ENCODE measurements at regions not wholly inside any gene's neighbourhood (a gene's known extent, or its start where the extent isn't known, plus 50 kb on each side); places are given as distances from the start of the nearest gene placed in this dataset.

- no peak for TF ChIP-seq POLR2AphosphoS5 (IDR thresholded peaks at IDR 0.05; ENCODE audit: low read depth, low read length)
- no peak for TF ChIP-seq POLR2A (IDR thresholded peaks at IDR 0.05; ENCODE audit: low read depth, low read length)
- TF ChIP-seq TAF1 (IDR thresholded peaks at IDR 0.05; ENCODE audit: borderline replicate concordance, low read depth, low read length), result no peak
Measured at GRCh38 chr11:80390505-80390904, 949.7 kb upstream of the TENM4 start.

Data from GM12892 (cell line).